ENCODE measurements at regions not wholly inside any gene's neighbourhood (a gene's known extent, or its start where the extent isn't known, plus 50 kb on each side); places are given as distances from the start of the nearest gene placed in this dataset.

GRCh38 chr10:104505521-104506042, 135.5 kb upstream of the SORCS3 start:
- CTCF ChIA-PET = no interaction called here
- TF ChIP-seq, protein P1, sequence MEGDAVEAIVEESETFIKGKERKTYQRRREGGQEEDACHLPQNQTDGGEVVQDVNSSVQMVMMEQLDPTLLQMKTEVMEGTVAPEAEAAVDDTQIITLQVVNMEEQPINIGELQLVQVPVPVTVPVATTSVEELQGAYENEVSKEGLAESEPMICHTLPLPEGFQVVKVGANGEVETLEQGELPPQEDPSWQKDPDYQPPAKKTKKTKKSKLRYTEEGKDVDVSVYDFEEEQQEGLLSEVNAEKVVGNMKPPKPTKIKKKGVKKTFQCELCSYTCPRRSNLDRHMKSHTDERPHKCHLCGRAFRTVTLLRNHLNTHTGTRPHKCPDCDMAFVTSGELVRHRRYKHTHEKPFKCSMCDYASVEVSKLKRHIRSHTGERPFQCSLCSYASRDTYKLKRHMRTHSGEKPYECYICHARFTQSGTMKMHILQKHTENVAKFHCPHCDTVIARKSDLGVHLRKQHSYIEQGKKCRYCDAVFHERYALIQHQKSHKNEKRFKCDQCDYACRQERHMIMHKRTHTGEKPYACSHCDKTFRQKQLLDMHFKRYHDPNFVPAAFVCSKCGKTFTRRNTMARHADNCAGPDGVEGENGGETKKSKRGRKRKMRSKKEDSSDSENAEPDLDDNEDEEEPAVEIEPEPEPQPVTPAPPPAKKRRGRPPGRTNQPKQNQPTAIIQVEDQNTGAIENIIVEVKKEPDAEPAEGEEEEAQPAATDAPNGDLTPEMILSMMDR (IDR thresholded peaks at IDR 0.05) = no peak
- POLR2A ChIA-PET = no interaction called here
- Mint-ChIP-seq H3K27ac (no peak overlapping the region), H3K4me3 (no peak overlapping the region), H3K4me1 (ENCODE audit: low read depth) (no peaks in the 10 kb centered on the region), H3K36me3 (ENCODE audit: low read depth) (no peaks in the 10 kb centered on the region), H3K9me3 (no peaks in the 10 kb centered on the region), H3K27me3 (peaks cover 4% of the 10 kb centered on the region)
- DNase-seq (no peak), ATAC-seq (no peak)
- intact Hi-C loops (cut with micrococcal nuclease) = no loop called here

DNA sequence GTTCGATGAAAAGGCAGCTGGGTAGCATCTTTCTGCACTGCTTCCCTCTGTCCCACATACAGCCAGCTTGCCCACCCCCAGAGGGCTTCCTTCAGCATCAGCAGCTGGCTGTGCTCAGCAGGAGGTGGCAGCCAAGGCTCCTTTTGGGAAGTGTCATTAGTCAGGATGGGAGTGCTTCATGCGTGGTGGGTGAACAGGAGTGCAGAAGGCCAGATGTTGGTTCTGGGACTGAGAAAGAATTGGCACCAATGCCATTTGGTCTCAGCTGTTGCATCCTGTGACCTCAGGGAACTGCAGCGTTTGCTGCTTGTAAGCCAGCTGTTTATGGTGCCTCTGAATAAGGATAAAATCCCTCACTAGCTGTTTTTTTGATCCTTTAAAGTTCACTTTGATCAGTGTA, 131.1 kb upstream of the SORCS3 start:
- Mint-ChIP-seq H3K4me1 (ENCODE audit: low read depth) (no peaks in the 10 kb centered on the region), H3K27ac (no peak overlapping the region), H3K9me3 (no peaks in the 10 kb centered on the region), H3K27me3 (peaks cover 2% of the 10 kb centered on the region), H3K4me3 (no peak overlapping the region), H3K36me3 (ENCODE audit: low read depth) (no peaks in the 10 kb centered on the region)
- ATAC-seq (no peak), DNase-seq (no peak)
- TF ChIP-seq, protein P1 (IDR thresholded peaks at IDR 0.05) = no peak
- ChIA-PET CTCF (no interaction called here), POLR2A (no interaction called here)
- intact Hi-C loops (cut with micrococcal nuclease) = no loop called here

DNA sequence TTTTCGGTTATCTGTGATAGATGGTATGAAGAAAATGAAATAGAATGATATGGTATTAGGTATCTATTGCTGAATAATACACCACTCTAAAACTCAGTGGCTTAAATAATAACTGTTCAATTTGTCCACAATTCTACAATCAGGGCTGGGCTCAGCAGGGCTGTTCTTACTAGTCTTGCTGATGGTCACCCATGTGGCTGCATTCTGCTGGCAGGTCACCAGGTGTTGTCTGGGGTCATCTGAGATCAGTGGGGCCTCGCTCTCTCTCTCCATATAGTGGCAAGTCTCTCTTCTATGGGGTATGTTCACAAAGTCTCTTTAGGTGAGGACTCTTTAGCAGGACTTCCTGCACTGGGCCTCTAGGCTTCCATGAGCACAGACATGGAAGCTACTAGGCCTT, 130.4 kb upstream of the SORCS3 start:
- Mint-ChIP-seq H3K4me3 (no peak overlapping the region), H3K36me3 (ENCODE audit: low read depth) (no peaks in the 10 kb centered on the region), H3K27me3 (peaks cover 4% of the 10 kb centered on the region), H3K27ac (no peak overlapping the region), H3K4me1 (ENCODE audit: low read depth) (no peaks in the 10 kb centered on the region), H3K9me3 (no peaks in the 10 kb centered on the region)
- TF ChIP-seq, protein P1 (IDR thresholded peaks at IDR 0.05) = no peak
- no peak for ATAC-seq
- no peak for DNase-seq
- ChIA-PET POLR2A (no interaction called here), CTCF (no interaction called here)
- intact Hi-C loops (cut with micrococcal nuclease) = no loop called here

GRCh38 chr10:104512800-104513199, 128.3 kb upstream of the SORCS3 start:
- Mint-ChIP-seq H3K27ac (no peak overlapping the region), H3K36me3 (ENCODE audit: low read depth) (no peaks in the 10 kb centered on the region), H3K4me3 (no peak overlapping the region), H3K4me1 (ENCODE audit: low read depth) (no peaks in the 10 kb centered on the region), H3K27me3 (peaks cover 4% of the 10 kb centered on the region), H3K9me3 (no peaks in the 10 kb centered on the region)
- ChIA-PET CTCF (no interaction called here), POLR2A (no interaction called here)
- no peak for ATAC-seq
- no peak for DNase-seq
- TF ChIP-seq, protein P1 (IDR thresholded peaks at IDR 0.05) = no peak
- intact Hi-C loops (cut with micrococcal nuclease) = no loop called here

DNA sequence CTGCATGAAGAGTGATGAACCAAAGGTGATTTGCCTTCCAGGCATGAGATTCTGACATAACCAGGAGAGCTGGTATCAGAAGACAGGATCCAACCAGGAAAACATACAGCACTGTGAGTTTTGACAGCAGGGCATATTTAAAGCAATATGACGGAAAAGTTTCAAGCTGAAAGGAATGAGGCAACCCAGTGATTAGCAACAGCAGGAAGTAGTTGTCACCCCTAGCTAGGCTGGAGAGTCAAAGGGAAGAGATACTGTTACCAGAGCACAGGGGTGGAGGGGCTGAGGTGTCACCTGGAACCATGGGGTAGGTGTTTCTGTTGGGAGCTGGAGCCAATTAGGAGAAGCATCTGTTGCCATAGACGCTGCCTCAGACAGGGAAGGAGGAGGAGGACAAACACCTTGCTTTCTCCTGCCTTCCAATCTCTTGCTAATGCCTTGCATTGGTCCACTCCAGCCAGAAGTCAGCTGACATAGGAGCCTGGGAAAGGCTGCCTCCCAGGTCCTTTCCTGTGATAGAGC, 125.4 kb upstream of the SORCS3 start:
- no peaks in the 10 kb centered on the region for H3K4me1 Mint-ChIP-seq (ENCODE audit: low read depth)
- H3K36me3 Mint-ChIP-seq (ENCODE audit: low read depth) = no peaks in the 10 kb centered on the region
- no peak overlapping the region for H3K27ac Mint-ChIP-seq
- TF ChIP-seq, protein P1 (IDR thresholded peaks at IDR 0.05) = no peak
- no peaks in the 10 kb centered on the region for H3K9me3 Mint-ChIP-seq
- CTCF ChIA-PET = interaction anchor here (1.2 kb wide), 1 partner anchor 50 kb away, joined by 3 read pairs; no protein-coding TSS in a partner anchor
- H3K4me3 Mint-ChIP-seq = no peak overlapping the region
- intact Hi-C loops (cut with micrococcal nuclease) = no loop called here
- DNase-seq (no peak), ATAC-seq (no peak)
- peaks cover 4% of the 10 kb centered on the region for H3K27me3 Mint-ChIP-seq
- POLR2A ChIA-PET = no interaction called here

Data from activated CD8-positive, alpha-beta T cell treated with anti-CD3 and anti-CD28 coated beads for 36 hours (primary cell).